ENCODE measurements at regions not wholly inside any gene's neighbourhood (a gene's known extent, or its start where the extent isn't known, plus 50 kb on each side); places are given as distances from the start of the nearest gene placed in this dataset.

GRCh38 chr22:49352361-49353169, 475.1 kb downstream of the BRD1 start:
- no peak for TF ChIP-seq CTCF (conservative IDR thresholded peaks at IDR 0.05; ENCODE audit: low read depth in 2 of 2)
- TF ChIP-seq EZH2 (IDR thresholded peaks at IDR 0.05; ENCODE audit: low read depth, unreplicated experiment) = no peak
- no peak for TF ChIP-seq EZH2phosphoT487 (IDR thresholded peaks at IDR 0.05; ENCODE audit: unreplicated experiment)
- TF ChIP-seq ZNF331 (CRISPR knock-in tag; IDR thresholded peaks at IDR 0.05; ENCODE audit: low read depth) = no peak
- no peak for TF ChIP-seq POLR2AphosphoS5 (IDR thresholded peaks at IDR 0.05; ENCODE audit: low read depth)
- TF ChIP-seq REST (IDR thresholded peaks at IDR 0.05; ENCODE audit: unreplicated experiment) = no peak
- no peak for TF ChIP-seq CREB1 (CRISPR knock-in tag; IDR thresholded peaks at IDR 0.05; ENCODE audit: low read depth)
- no peak for TF ChIP-seq JUNB (IDR thresholded peaks at IDR 0.05; ENCODE audit: unreplicated experiment)
- no peak for TF ChIP-seq ETS1 (IDR thresholded peaks at IDR 0.05)
- no peak for TF ChIP-seq STAT1 (IDR thresholded peaks at IDR 0.05; ENCODE audit: unreplicated experiment)
- TF ChIP-seq ZNF114 (CRISPR knock-in tag; IDR thresholded peaks at IDR 0.05) = no peak

All from GM23338 (cell line).